ENCODE measurements at regions not wholly inside any gene's neighbourhood (a gene's known extent, or its start where the extent isn't known, plus 50 kb on each side); places are given as distances from the start of the nearest gene placed in this dataset.

DNA sequence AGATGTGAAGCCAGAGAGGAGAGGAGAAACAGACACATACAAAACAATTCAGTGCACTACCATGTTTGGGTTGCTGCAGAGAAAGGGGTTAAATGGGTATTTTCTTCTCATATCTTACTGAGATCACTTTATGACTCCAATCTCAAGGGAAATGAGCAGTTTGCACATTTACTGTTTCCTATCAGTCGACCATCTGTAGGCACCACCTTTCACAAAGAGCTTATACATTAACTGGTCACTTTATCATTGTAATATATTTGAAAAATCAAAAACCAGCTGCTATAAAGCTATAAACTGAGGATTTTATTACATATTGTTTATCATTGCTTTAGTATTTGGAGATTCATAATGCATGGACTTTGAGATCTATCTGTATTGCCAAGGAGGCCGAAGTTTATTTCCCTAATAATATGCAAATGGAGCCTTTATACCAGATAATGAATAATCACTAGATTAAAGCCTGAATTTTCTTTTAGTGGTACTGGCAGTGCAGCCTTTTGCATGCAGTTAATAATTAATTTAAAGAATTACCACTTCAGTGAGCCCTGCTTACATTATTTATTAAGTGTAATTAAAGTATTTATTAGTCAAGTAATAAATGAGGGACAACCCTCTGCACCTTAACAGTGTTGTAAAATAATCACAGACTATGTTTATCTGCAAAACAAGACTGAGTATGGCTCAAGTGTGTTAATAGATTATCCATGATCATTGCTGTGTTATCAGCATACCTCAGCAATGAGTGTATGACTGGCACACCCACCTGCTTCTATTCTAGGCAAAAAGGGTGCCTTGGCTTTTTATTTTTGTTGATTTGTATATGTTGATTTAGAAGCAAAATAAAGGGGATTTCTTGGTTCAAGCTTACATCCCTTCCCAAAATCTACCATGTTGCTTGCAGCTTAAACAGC is 167.7 kb upstream of the SLC14A2 start:
- DNase-seq: no peak

DNA sequence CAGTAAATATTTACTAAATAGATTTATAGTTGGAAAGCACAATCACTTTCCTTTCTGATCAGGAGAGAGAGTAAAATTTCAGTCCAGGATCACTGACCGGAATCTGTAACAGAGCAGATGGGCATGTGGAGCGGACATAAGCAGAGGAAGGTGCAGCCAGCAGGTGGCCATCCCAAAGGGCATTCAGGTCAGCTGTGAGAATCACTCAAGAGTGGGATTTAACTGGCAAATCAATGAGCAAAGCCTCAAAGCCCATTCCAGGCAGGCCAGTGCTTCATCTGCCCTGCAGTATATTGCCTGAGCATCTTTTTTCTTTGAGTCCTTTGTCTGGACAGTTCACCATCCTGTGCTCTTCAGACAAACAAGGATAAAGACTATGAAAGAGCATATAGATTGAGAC is 166.4 kb upstream of the SLC14A2 start:
- no peak for DNase-seq

GRCh38 chr18:45449418-45450227 is 165.7 kb upstream of the SLC14A2 start:
- DNase-seq: peak; percentile 35

- DNase-seq: no peak
Measured at GRCh38 chr18:45456090-45457021, 158.9 kb upstream of the SLC14A2 start.

DNA sequence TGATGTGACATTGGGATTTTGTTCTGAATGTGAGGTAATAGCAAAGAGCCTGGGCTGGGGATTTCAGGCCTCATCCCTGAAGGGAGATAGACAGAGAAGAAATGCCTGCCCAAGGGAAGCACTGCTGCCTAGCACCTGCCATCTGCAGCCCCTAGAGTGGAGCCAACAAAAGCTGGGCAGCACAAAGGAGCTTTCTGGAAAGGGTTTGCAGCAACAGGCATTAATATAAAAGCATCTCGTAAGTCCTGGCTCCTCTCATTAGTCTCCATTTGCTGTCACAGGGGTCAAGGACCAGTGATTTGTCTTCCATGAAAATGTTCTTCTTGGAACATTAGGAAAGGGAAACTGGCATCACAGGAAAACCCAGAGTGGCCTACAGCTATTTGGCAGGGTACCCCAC is 157.2 kb upstream of the SLC14A2 start:
- peak; percentile 8 for DNase-seq

DNA sequence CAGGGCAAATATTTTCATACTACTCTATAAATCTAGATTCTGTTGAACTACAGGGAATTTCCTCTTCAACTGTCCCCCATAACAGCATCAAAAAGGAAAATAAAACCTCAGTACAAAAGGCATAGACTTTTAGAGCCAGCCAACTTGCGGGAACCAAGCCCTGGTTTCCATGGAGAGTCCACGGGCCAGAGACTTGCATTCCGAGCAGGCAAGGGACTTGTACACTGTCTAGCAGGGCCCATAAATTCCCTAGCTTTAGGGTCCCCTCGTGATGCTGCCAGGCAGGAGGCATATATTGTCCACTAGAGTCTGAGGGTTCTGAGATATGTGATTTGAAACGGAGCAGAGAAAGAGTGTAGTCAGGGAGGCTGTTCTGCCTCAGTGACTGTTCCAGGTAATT is 153.1 kb upstream of the SLC14A2 start:
- no peak for DNase-seq

- no peak for DNase-seq
Measured at GRCh38 chr18:45463451-45463850, 151.8 kb upstream of the SLC14A2 start.

DNA sequence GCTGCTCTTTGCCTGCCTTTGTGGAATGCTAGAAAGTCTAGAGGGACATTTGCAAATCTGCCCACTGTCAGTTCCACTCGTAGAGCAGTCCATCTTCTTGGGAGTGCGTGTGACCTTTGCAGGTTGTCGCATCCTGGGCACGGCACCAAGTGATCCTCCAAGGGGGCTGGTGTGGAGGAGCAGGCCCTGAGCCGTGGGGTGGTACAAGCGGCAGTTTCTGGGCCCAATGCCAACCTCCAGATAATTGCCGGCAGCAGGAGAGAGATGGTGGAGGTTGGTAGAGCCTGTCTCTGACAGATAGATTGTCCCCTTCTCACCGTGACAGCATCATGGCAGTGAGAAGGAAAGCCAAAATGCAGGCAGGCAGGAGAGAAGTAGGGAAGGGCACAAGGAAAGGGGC is 150.7 kb upstream of the SLC14A2 start:
- no peak for DNase-seq

GRCh38 chr18:45467293-45467692 is 148.0 kb upstream of the SLC14A2 start:
- DNase-seq: no peak

- DNase-seq: no peak
Measured at GRCh38 chr18:45467945-45468344, 147.3 kb upstream of the SLC14A2 start.

DNA sequence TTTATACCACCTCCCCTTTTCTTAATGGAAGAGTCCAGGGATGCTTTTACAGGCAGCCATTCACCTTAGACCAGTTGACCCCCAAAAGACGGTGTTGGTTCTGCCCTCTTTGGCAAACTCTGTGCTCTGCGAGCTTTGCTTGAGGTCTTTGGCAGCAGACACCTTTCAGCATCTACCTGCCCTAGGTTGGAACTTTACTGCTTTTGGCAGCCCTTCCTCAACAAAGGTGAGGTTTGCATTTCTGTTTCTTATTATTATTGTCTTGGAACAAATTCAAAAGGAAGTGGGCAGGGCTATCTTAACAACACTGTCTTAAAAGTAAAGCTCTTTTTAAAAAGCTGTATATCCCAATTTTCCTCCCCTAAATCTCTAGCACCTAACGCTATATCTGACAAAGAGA is 136.4 kb upstream of the SLC14A2 start:
- DNase-seq: no peak

DNA sequence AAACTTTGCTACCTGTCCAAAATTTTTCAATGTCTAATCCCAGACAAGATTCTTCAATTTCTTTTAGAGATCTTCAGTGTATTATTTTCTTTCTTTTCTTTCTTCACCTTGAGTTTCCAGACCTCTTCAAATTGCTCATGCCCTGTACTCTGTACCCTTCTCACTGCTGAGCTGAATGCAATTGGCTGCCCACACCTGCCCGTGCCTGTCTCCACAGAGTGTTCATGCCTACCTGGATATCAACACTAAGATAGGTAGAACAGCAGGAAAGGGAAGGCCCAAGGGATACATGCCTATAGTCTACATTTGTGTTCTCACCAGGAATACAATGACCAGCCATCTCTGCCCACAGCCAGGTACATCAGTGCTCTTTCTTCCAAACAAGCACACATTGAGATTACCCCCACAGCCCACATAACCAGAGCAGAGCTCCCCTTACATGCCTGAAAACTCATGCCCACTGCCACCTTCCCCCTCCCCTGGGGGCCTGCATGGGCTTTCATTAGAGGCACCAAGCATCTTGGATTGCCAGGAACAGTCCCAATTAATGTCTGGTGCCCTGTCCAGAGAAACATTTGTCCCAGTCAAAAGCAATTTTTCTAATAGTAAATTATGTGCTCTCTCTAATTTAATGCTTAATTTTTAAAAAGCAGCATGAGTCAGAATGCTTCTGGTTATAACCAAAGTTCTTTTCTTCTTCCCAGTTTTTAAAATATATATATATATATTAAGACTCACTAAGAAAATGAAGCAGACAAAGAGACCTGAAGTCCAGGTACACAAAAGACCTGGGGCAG is 134.9 kb upstream of the SLC14A2 start:
- no peak for DNase-seq

GRCh38 chr18:45481821-45482220 is 133.5 kb upstream of the SLC14A2 start:
- DNase-seq: no peak

DNA sequence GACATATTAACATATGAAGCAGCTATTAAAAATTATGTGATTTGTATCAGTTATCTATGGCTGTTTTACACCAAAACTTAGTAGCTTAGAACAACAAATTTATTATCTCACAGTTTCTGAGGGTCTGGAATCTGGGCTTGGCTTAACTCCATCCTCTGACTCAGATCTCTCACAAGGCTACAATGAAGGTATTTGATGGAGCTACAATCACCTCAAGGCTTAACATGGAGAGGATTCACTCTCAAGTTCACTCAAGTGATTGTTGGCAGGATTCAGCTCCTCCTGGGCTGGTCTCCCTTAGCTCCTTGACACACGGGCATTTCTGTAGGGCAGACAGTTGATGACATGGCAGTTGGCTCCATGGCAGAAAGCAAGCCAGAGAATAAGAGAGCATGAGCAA is 133.0 kb upstream of the SLC14A2 start:
- no peak for DNase-seq

- DNase-seq: no peak
Measured at GRCh38 chr18:45487581-45487980, 127.7 kb upstream of the SLC14A2 start.

GRCh38 chr18:45488645-45489044 is 126.6 kb upstream of the SLC14A2 start:
- DNase-seq: no peak

DNA sequence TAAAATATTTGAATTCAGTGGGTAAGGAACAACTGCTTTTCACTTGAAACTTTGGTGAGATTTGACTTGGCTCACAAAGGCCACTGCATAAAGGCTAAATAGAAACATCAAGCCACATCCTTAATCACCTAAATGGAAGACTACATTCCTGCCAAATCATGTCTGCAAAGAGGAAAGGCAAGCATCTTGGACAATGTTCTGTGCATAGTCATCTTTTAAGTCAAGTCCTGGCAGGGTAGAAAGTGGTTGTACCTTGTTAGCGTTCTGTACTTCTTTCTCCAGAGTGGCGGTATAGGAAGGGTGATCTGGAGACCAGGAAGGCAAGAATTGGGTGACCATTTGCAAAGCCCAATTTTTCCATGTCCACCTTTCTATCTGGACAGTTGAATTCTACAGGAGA is 121.4 kb upstream of the SLC14A2 start:
- DNase-seq: no peak

DNA sequence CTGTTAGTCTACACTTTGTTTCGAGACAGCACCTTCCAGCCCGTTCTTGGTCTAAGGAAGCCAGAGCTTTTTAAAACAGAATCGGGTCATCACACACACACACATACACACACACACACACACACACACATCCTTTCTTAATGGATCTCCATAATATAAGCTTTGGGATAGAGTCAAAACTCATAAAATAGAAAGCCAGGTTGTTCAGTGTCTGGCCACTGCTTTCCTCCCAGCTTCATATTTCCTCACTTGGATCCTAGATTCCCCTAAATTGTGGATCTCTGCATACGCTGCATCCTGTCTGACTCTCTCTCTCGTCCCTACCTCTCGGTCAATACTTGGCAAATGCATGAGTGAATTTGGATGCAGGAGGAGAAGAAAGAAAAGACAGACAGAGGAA is 120.5 kb upstream of the SLC14A2 start:
- DNase-seq: no peak

DNA sequence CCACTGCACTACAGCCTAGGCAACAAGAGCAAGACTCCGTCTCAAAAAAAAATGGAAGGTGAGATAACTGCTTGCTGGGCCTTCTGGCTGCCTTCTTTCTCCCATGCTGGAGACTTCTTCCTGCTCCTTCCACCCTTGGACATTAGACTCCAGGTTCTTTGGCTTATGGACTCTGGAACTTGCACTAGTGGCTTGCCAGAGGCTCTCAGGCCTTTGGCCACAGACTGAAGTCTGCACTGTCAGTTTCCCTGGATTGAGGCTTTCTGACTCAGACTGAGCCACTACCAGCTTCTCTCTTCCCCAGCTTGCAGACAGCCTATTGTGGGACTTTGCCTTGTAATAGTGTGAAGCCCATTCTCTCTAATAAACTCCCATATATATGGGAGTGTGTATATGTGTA is 118.5 kb upstream of the SLC14A2 start:
- DNase-seq: no peak

GRCh38 chr18:45497595-45498286 is 117.5 kb upstream of the SLC14A2 start:
- no peak for DNase-seq

DNA sequence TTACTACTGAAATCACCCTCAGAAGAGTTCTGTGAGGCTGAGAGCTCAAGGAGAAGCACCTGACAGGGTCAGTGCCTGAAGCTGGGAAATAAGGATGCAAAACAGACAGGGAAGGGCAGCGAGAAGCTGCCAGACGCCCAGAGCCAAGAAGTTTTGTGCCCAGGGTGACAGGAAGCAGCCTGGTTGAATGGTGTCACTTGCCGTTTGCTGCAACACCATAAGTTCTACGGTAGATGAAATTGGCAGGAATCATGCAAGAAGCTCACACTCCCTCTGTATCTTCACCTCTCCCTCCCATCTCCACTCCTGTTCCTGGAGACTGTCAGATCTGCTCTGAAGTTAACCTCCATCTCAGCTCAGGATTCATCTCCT is 117.0 kb upstream of the SLC14A2 start:
- no peak for DNase-seq

DNA sequence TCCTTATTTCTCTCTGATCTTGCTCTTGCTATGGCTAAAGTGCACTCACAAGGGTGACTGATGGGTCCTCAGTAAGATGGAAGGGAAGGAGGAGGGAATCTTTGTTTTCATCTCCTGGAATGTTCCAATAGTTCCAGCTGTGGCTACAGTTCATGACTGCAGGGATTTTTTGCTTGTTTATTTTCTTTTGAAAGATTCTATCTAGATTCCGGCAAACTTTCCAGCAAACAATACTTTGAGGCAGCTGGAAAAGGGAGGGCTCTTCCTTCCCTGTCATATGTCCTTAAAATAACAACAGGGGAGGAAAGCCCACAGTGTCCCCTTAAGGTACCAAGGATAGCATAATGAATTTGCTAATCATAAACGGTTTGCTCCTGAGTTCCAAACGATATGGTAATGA is 111.3 kb upstream of the SLC14A2 start:
- no peak for DNase-seq
